ENCODE measurements at regions not wholly inside any gene's neighbourhood (a gene's known extent, or its start where the extent isn't known, plus 50 kb on each side); places are given as distances from the start of the nearest gene placed in this dataset.

GRCh38 chr1:234675006-234675405 is 65.0 kb upstream of the IRF2BP2 start:
- TF ChIP-seq CTCF (optimal IDR thresholded peaks at IDR 0.05 in 1 of 3, IDR thresholded peaks at IDR 0.05 in 1 of 3, conservative IDR thresholded peaks at IDR 0.05 in 1 of 3; ENCODE audit: extremely low read depth in 1 of 3, insufficient read depth in 2 of 3, low read length in 3 of 3) (no peak), EZH2 (IDR thresholded peaks at IDR 0.05; ENCODE audit: low read length) (no peak)
